Suppressor macrophage (primary cell): ENCODE measurements at regions not wholly inside any gene's neighbourhood (a gene's known extent, or its start where the extent isn't known, plus 50 kb on each side); places are given as distances from the start of the nearest gene placed in this dataset.
"Not testable (repeated sequence)": the region's sequence is repeated elsewhere in the genome, so short reads cannot be mapped to it uniquely, and the experiment has no call there.

Experiments used
- DNase-seq, 4 experiments: peaks; one replicate each; pipeline ENCODE4 v3.0.0-alpha.2; 2020 to 2022

DNA sequence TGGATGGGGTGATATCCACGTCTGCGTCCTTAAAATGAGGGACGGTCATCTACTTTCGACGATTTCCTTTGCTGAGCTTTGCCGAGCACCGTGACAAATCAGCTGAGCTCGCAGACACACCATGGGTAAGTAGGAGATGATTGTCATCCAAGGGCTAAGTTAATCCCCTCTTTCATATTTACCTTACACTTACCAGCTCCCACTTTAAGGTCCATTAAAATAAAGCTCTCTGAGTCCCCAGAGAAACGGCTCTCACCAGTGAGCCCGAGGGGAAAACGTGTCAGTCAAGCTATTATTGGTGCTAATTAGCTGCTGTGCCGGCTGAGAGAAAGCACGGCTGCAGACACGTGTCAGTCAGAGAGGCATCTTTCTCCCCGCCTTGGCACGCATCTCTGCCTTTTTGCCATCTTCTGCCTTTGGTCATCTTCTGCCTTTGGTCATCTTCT is 72.2 kb downstream of the CRLF2 start:
- DNase-seq, result no peak

DNA sequence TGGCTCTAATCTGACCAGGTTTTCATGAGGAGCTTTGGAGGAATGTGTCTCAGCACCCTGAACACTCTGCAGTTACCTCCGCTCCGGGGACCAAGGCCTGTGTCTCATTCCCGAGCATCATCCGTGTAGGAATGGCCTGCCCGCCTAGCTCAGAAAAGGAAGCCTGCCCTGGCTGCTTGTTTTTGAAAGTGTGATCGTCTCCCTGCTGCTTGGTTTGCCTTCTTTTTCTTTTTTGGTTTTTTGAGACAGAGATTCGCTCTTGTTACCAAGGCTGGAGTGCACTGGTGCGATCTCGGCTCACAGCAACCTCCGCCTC is 73.3 kb downstream of the CRLF2 start:
- DNase-seq, result no peak

DNA sequence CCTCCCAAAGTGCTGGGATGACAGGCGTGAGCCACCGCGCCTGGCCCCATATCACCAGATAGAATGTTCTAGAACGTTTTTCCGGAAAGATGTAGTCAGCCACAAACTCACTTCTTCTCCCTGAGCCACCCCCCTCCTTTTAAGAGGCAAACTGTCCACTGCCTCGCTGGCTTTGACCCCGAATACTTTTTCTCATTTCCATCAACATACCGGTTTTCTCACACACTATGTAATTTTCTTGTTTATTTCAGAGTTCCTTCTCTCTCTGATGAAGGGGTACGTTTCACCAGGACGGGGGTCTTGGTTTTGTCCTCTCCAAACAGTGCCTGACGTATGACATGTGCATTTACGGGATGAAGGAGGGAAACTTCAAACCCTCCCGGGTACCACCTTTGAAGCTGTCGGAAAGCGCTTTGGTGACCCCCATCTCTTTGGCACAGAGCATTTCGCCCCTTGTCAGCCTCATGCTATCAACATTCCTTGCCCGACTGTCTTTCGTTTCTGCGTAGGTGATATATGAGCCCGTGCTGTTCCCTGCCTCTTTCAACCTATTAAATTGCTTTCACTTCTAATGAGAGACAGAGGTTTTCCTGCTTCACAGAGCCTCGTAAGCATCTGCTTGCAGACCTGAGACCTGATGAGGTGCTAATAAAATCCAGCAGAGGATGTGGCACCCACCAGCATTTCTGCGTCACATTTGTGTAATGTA is 73.8 kb downstream of the CRLF2 start:
- no peak for DNase-seq

DNA sequence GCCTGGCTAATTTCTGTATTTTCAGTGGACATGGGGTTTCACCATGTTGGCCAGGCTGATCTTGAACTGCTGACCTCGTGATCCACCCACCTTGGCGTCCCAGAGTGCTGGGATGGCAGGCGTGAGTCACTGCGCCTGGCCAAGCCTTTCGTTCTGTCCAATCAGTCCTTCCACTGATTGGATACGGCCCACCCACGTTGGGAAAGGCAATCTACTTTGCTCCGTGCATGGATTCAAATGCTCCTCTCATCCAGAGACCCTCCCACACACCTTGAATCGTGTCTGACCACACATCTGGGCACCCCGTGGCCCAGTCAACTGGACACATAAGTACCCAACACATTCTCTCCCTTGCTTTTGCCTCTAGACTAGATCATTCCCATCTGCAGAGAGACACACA is 74.9 kb downstream of the CRLF2 start:
- DNase-seq, result no peak

DNA sequence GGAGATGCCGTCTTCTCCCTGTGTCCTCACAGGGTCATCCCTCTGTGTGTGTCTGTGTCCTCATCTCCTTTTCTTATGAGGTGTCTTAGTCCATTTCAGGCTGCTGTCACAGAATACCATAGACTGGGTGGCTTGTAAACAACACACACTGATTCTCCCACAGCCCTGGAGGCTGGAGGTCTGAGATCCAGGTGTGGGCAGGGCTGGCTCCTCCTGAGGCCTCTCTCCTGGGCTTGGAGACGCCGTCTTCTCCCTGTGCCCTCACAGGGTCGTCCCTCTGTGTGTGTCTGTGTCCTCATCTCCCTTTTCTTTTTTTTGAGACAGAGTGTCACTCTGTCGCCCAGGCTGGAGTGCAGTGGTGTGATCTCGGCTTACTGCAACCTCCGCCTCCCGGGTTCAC is 75.9 kb downstream of the CRLF2 start:
- DNase-seq, result not testable (repeated sequence)

DNA sequence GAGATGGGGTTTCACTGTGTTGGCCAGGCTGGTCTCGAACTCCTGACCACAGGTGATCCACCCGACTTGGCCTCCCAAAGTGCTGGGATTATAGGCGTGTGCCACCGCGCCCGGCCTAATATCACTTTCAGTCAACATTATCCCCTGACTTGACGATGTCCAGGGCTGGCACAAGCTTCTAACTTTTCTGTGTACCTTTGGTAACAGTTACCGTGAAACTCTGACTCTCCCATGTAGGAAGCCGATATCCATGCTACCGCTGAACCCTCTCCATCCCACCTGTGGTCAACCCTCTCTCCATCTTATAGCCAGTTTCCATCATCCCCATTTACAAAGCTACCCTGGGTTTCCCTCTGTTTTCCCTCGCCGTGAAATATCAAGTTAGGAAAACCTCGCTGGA is 77.5 kb downstream of the CRLF2 start:
- no peak for DNase-seq

DNA sequence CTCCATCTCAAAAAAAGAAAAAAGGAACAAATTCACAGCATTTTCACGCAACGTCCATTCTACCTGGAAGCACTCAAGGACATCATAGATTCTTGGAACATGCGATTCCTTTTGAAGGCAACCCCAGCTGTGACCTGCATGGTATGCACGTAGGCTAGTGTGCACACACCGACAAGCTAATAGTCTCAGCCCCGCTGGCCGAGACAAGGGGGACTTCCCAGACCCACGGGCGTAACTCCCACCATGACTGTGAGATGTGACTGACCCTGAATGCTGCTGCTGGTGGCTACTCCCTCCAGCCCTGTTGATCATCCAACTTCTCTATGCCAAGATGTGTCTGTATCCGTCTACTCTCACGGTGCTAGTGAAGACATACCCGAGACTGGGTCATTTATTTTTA is 78.3 kb downstream of the CRLF2 start:
- no peak for DNase-seq

DNA sequence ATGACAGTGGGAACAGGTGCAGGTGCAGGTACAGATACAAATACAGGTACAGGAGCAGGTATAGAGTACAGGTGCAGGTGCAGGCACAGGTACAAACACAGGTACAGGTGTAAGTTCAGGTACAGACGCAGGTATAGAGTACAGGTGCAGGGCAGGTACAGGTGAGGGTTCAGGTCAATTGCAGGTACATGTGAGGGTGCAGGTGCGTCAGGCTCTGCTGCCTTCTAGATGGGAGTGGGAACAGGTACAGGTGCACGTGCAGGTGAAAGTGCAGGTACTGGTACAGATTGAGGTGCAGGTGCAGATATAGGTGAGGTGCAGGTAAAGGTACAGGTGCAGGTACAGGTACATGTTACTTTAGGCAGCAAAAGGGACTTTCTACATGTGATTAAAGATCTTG is 85.7 kb downstream of the CRLF2 start:
- DNase-seq, result no peak

DNA sequence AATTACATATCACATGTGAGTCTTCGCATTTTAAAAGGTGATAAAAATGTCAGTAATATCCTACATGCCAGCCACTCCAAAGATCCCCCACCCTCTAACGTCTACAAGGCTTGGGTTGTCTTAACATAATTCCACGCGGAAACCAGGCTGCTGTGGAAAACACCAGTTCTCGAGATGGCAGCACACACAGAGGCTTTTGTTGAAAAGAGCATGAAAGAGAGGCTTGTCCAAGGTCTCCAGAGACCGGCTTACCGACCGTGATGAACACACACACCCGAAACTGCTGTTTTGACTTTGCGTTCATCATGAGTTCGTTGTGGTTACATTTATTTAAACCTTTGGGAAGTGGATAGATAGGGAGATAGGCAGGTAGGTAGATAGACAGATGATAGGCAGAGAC is 87.9 kb downstream of the CRLF2 start:
- no peak for DNase-seq

DNA sequence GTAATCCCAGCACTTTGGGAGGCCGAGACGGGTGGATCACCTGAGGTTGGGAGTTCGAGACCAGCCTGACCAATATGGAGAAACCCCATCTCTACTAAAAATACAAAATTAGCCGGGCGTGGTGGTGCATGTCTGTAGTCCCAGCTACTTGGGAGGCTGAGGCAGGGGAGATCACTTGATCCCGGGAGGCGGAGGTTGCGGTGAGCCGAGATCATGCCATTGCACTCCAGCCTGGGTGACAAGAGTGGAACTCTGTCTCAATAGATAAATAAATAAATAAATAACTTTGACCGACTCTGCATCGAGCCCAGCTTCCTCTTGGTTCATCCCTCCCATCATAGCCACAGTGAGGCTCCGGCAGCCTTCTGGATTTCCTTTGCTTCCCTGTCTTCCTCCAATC is 89.6 kb downstream of the CRLF2 start:
- not testable (repeated sequence) for DNase-seq

DNA sequence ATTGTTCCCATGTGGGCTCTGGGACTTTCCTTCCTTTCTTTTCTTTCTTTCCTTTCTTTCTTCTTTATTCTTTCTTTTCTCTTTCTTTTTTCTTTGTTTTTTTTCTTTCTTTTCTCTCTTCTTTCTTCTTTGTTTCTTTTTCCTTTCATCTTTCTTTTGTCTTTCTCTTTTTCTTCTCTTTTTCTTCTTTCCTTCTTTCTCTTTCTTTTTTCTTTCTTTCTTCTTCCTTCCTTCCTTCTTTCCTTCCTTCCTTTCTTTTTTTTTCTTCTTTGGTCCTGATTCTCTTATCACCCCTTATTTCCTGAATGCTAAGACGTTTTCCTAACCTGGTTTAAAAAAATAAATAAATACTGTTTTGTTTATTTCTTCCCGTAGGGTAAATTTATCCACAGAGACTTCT is 93.2 kb downstream of the CRLF2 start:
- no peak for DNase-seq

DNA sequence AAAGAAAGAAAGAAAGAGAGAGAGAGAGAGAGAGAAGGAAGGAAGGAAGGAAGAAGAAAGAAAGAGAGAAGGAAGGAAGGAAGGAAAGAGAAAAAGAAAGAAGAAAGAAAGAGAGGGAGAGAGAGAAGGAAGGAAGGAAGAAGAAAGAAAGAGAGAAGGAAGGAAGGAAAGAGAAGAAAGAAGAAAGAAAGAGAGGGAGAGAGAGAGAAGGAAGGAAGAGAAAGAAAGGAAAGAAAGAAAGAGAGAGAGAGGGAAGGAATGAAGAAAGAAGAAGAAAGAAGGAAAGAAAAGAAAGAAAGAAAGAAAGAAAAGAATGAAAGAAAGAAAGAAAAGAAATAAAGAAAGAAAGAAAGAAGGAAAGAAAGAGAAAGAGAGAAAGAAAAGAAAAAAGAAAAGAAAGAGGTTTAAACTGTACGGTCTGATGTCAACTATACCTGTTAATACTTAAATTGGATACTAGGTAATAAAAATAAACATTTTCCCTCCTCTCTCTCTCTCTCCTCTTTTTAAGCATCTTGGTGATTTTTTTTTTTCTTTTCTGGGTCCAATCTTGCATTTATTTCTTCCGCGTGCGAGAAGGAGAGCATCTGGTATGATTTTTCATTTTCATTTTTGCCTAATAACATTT is 93.8 kb downstream of the CRLF2 start:
- DNase-seq, result no peak

DNA sequence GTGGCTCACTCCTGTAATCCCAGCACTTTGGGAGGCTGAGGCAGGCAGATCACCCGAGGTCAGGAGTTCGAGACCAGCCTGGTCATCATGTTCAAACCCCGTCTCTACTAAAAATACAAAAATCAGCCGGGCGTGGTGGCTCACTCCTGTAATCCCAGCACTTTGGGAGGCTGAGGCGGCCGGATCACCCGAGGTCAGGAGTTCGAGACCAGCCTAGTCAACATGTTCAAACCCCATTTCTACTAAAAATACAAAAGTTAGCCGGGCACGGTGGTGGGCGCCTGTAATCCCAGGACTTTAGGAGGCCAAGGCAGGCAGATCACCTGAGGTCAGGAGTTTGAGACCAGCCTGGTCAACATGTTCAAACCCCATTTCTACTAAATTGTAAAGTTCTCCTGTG is 97.0 kb downstream of the CRLF2 start:
- not testable (repeated sequence) for DNase-seq

DNA sequence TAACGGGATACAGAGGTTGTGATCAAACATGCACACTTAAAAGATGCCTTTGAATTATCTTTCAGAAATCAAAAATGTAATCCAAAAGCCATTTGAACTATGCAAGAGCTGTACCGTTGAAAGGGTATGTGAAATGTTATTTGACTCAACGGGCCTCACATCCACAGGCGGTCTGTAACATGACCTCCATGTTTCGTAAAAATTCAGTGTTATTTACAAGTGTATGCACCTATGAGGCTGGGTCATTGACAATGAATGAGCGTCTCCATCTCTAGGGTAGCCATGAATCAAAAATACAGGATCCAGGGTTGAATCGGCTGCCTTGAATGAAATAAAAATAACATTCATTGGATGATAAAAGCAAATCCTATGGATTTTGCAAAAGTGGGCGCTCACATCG is 100.1 kb downstream of the CRLF2 start:
- no peak for DNase-seq

DNA sequence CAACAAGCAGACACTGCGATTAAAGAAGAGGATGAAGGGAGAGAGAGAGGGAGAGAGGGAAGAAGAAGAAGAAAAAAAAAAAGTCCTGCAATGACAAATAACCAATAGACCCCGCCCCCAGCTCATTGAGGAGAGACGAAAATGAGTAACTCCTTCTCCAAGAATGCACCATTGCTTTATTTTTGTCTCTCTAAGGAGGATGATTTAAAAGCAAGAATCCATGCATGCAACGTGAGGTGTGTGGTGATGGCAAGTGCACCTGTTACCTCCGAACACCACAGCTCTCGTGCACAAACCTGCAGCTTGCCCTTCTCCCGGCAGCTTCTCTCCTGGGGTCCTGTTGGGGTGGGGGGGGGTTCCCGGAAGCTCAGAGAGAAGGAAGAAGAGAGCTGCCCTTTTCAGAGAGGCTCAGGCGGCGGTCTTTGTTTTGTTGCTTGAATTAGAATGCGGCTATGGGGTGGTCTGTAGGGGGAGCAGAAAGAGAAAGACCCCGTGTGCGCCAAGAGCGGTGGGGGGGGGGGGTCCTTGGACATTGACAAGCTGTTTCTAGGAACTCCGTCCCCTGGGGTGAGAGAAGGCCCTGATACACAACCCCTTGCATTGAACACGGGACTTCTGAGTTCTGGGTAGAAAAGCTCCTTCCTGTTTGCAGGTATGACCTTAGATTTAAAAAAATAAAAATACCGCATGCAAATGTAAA is 100.7 kb downstream of the CRLF2 start:
- no peak for DNase-seq

DNA sequence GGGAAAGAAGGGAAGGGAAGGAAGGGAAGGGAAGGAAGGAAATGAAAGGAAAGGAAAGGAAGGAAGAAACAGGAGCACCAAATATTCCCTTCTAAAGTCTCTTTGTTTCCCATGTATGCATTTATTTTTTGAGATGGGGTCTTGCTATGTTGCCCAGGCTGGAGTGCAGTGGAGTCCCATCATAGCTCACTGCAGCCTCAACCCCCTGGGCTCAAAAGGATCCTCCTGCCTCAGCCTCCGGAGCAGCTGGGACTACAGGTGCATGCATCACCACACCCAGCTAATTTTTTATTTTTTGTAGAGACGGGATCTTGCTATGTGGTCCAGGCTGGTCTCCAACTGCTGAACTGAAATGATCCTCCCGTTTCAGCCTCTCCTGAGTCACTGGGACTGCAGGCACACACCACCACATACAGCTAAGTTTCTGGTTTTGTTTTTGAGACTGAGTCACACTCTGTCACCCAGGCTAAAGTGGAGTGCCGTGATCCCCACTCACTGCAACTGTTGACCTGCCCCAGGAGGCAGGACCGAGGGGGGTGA is 102.8 kb downstream of the CRLF2 start:
- DNase-seq, result no peak

DNA sequence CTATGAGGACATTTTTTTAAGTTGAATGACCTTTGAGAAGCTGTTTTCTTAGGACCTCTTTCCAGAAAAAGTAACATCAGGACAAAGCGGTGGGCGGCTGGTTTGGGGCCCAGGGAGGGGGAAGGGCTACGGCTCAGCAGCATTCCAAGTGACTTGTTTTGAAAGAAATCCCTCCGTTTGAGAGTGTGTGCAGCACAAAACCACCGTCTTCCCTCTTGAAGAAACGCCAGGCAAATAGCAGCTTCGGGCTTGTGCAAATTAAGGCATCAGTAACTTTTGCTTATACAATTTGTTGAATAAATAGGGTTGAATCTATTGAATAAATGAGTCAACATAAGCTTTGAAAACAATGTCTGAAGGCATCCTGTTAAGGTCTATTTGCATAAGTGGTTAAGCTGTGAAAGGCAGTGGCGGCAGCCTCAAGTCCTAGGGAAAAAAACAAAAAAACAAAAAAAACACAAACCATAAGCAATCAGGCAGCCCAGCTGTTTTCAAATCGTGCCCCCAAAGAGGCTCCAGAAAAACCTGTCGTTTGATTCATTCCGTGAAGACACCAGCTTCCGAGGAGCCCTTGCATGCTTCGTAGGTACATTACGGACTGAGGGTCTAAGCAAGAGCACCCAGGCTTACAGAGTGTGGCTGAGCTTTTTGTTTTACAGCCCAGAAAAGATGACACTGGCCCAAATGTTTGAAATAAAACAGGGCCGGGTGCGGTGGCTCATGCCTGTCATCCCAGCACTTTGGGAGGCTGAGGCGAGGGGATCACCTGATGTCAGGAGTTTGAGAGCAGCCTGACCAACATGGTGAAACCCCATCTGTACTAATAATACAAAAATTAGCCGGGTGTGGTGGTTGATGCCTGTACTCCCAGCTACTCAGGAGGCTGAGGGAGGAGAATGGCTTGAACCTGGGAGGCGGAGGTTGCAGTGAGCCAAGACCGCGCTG is 103.7 kb downstream of the CRLF2 start:
- DNase-seq, result no peak

DNA sequence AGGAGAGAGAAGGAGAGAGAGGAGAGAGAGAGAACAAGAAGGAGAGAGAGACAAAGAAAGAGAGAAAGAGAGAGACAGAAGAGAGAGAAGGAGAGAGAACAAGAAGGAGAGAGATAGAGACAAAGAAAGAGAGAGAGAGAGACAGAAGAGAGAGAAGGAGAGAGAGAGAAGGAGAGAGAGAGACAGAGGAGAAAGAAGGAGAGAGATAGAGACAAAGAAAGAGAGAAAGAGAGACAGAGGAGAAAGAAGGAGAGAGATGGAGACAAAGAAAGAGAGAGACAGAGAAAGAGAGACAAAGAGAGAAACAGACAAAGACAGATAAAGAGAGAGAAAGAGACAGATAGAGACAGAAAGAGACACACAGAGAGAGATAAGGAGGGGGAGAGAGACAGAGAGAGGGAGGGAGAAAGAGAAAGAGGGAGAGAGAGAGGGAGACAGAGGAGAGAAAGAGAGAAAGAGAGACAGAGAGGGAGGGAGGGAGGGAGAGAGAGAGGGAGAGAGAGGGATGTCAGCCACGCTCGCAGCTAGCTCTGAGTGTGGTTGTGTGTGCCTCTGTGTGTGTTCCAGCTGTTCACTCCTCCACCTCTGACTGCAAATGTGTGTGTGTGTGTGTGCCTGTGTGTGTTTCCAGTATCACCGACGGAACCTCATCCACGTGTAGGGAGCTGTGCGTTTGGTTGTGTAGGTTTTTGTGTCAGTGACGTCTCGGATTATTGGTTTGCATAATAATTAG is 105.8 kb downstream of the CRLF2 start:
- DNase-seq, result no peak

DNA sequence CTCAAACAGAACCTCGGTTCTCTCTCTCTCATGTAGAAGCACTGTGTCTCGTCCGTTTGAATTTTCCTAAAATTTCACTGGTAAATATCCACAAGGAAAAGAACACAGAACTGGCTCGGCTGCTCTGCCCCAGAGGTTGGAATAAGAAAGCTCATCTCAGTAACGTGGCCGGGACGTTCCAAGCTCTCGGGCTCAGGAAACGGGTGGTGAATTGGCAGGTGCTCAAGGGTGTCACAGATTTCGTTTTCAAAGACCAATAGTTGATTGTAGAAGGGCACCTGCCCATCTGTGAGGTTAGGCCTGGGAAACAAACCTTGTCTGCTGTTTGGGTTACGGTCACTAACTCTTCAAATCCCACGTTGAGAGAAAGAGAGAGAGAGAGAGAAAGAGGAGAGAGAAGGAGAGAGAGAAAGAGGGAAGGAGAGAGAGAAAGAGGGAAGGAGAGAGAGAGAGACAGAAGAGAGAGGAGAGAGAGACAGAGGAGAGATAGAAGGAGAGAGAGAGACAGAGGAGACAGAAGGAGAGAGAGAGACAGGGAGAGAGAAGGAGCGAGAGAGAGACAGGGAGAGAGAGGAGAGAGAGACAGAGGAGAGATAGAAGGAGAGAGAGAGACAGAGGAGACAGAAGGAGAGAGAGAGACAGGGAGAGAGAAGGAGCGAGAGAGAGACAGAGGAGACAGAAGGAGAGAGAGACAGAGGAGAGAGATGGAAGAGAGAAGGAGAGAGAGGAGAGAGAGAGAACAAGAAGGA is 106.6 kb downstream of the CRLF2 start:
- no peak for DNase-seq

DNA sequence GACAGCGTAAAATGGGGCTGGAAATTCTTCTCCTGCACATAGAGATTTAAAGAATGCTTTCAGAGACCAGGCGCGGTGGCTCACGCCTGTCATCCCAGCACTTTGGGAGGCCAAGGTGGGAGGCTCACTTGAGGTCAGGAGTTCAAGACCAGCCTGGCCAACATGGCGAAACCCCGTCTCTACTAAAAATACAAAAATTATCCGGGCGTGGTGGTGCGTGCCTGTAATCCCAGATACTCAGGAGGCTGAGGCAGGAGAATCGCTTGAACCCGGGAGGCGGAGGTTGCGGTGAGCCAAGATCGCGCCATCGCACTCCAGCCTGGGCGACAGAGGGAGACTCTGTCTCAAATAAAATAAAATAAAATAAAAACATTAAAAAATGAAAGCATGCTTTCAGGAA is 107.4 kb downstream of the CRLF2 start:
- DNase-seq, result not testable (repeated sequence)

DNA sequence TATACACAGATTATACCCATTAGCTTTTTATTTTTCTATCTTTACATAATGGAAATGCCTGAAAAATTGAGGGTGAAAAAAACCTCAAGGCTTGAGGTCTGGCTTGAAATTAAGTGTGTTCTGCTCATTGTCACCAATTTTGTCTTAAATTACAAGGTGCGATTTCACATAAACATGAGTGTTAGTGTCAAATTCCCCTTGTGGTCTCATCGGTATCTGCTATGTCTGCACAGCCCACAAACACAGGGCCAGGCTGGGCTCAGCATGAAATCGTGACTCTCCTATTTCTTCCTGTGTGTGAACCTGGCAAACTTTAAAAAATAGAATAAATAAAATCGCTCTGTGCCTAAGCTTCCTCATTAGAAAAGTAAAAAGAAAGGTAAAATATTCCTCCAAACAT is 109.1 kb downstream of the CRLF2 start:
- DNase-seq, result no peak
